HG03066 (cell line): ENCODE measurements at regions not wholly inside any gene's neighbourhood (a gene's known extent, or its start where the extent isn't known, plus 50 kb on each side); places are given as distances from the start of the nearest gene placed in this dataset.

Experiments used
- ATAC-seq: cut with Tn5 transposase; IDR thresholded peaks from one replicate; pipeline ENCODE4 v1.9.1; 2021; ENCODE audit warnings: low read depth; ENCODE audit not compliant: unreplicated experiment

DNA sequence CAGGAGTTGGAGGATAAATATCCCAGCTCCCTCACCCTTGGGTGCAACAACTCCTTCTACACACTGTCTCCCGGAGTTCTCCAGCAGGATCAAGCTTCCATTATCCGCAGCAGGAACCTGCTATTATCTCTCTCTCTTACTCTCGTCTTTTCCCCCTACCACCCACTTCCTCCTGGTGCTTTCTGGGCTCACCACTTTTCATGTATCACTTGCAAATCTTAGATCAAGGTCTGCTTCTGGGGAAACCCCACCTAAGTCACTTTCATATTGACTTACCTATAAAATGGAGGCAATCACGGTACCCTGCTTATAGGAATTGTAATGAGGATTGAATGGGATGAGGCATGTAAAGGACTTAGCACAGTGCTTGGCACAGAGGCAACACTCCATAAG is 589.5 kb downstream of the BCOR start:
- ATAC-seq = no peak

DNA sequence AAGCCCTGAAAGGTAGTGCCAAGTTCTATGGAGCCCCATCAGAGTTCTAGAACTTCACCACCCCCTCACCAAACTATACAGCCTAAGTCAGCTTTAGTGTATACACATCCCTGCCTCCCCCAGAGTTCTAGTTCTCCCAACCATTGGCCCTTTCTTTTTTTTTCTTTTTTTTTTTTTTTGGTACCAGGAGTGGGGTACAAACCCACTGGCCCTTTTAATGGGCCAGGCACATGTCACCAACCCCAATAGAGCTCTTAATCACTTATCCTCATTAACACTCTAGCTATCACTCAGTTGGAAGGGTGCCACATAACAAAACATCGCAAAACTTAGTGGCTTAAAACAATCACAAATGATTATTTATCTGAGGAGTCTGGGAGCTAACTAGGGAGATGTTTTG is 588.6 kb downstream of the BCOR start:
- no peak for ATAC-seq

DNA sequence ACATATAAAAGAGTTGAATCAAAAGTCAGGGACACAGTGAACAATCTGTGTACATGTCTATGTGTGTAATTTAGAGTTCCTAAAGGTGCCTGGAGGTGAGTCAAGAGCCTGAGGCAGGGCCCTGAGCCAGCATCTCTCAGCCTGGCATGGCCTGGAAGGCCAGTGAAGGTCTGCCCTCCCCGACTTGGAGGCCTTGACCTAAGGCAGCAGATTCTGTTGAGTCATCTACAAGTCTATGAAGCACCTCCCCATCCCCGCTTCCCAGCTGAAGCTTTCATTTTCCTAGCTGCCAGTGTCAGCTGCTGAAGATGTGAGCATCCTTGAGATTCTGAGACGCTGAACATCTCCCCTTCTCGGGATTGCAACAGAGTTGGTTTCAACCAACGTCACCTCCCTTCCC is 583.9 kb downstream of the BCOR start:
- ATAC-seq = no peak

DNA sequence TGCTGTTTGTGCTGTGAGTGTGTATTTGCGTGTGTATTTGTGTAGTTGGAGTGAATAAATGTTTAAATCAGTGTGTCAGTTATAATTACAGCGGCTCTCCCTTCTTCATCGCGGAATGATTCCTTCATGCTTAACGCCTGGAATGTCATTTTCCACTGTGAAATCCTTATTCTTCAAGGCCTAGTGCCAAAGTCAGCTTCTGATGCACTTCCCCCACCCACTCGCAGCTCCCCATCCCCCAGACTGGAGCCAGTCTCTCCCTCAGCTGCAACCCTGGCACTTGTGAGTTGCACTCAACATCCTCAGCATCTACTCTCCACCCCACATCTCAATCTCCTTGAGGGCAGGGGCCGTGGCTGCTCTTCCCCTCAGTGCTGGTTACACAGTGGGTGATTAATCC is 583.0 kb downstream of the BCOR start:
- ATAC-seq = no peak

GRCh38 chrX:39516427-39516841 is 581.3 kb downstream of the BCOR start:
- ATAC-seq = no peak

GRCh38 chrX:39518476-39519029 is 579.2 kb downstream of the BCOR start:
- no peak for ATAC-seq

- ATAC-seq = no peak
Measured at GRCh38 chrX:39519030-39519488, 578.7 kb downstream of the BCOR start.

DNA sequence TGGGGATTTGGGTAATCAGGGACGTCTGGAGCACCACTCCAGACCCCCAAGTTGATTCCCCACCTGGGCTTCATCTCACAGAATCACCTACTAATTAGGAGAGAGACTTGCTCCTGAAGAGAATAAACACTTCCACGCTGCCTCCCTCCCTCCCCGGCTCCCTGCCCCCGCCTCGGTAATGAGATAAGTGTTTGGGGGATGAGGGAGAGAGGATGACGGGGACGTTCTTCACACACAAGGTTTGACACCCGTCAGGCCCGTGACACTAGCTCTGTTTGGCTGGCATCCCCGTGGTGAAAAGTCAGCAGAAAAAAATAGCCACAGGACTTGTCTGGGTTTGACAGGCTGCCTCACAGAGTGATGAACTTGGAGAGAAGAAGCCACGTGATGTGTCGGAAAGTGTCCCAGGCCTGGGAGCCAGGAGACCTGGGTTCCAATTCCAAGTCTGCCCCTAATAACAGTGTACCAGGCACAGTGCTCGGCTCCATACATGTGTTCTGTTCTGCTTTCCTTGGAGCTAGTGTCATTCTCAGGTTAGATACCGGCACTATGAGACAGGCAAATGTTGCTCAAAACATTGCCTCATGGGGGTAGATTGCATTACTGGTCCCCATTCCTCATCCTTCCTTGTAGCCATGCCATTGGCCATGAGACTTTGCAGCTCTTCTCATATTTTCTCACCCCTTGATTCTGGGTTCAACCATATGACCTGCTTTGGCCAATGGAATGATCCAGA is 578.0 kb downstream of the BCOR start:
- ATAC-seq = no peak

- no peak for ATAC-seq
Measured at GRCh38 chrX:39525758-39526157, 572.0 kb downstream of the BCOR start.

DNA sequence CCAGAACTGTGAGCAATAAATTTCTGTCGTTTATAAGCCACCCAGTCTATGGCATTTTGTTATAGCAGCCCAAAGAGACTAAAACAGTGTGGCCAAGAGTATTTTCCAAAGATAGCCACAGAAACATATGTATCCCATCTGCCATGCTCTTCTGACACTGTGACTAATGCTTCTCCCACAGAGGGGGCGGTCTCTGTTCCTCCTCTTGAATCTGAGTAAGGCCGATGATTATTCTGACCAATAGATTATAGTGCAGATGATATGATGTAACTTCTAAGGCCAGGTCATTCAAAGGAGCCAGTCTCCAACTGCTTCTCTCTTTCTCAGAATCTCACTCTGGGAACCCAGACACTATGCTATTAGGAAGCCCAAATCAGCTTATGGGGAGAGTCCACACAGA is 570.7 kb downstream of the BCOR start:
- ATAC-seq = no peak

- ATAC-seq = no peak
Measured at GRCh38 chrX:39528161-39528916, 569.4 kb downstream of the BCOR start.

DNA sequence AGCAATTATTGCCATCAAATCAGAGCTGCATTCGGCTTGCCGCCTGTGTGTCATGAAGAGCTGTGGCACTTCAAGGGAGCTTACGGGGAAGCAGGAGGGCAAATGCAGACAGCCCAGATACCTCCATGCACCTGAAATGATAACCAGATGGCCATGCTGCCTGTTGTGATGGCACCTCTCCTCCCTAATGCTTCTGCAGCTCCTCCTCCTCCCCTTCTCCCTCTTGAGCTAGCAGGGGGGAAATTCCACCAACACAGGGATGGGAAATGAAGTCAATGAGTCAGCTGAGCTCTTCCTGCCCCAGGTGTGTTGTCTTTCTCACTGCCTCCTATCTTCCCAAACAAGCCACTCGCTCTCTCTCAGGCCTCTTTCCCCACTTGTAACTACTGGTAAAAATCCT is 565.0 kb downstream of the BCOR start:
- no peak for ATAC-seq

DNA sequence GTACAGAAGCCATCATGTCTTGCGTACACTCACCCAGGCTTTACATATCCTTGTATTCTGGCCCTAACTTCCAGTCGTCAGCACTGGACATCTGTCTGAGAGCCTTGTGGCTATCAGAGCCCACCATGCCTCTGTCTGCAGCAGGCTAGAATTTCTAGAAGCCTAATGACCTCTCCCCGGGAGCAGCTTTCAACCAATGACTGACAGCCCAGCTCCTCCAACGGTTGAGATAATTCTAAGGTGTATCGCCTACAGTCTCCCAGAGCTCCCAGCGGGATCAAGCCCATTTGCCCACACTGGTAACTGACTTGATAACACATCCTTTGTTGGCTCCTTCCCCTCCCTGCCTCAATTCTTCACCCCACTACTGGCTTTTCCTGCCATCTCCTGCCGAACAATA is 562.8 kb downstream of the BCOR start:
- no peak for ATAC-seq

- ATAC-seq = no peak
Measured at GRCh38 chrX:39536211-39536610, 561.5 kb downstream of the BCOR start.

DNA sequence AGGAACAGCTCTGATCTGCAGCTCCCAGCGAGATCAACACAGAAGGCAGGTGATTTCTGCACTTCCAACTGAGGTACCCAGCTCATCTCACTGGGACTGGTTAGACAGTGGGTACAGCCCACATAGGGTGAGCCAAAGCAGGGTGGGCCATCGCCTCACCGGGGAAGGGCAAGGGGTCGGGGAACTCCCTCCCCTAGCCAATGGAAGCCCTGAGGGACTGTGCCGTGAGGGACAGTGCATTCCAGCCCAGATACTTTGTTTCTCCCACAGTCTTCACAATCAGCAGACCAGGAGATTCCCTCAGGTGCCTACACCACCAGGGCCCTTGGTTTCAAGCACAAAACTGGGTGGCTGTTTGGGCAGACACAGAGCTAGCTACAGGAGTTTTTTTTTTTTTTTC is 555.9 kb downstream of the BCOR start:
- no peak for ATAC-seq

GRCh38 chrX:39542316-39542715 is 555.4 kb downstream of the BCOR start:
- no peak for ATAC-seq

GRCh38 chrX:39550795-39551361 is 546.9 kb downstream of the BCOR start:
- no peak for ATAC-seq

DNA sequence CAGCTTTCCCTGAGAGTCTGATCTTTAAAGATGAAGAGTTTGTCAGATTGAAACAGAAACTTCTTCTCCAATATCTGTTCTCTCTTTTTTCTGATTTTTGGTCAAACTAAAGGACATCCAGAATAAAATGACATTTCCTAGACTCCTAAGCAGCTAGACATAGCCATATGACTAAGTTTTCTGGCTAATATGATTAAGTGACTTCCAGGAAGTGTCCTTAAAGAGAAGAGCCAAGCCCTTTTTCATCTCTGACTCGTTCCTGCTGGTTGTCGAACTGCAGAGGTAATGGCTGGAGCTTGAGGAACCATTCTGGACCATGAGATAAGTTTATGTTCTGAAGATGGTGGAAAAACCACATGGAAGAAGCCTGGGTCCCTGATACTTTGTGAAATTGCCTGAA is 546.0 kb downstream of the BCOR start:
- ATAC-seq = no peak

- no peak for ATAC-seq
Measured at GRCh38 chrX:39555431-39555830, 542.3 kb downstream of the BCOR start.

GRCh38 chrX:39556056-39556455 is 541.7 kb downstream of the BCOR start:
- ATAC-seq = no peak

- no peak for ATAC-seq
Measured at GRCh38 chrX:39559229-39559628, 538.5 kb downstream of the BCOR start.
